T1000 (cell line): ENCODE measurements at regions not wholly inside any gene's neighbourhood (a gene's known extent, or its start where the extent isn't known, plus 50 kb on each side); places are given as distances from the start of the nearest gene placed in this dataset.

Experiments used
- DNase-seq: peaks from one replicate; lab custom pipeline; 2025; ENCODE audit warnings: mixed read lengths; lab: John Stamatoyannopoulos, UW

DNA sequence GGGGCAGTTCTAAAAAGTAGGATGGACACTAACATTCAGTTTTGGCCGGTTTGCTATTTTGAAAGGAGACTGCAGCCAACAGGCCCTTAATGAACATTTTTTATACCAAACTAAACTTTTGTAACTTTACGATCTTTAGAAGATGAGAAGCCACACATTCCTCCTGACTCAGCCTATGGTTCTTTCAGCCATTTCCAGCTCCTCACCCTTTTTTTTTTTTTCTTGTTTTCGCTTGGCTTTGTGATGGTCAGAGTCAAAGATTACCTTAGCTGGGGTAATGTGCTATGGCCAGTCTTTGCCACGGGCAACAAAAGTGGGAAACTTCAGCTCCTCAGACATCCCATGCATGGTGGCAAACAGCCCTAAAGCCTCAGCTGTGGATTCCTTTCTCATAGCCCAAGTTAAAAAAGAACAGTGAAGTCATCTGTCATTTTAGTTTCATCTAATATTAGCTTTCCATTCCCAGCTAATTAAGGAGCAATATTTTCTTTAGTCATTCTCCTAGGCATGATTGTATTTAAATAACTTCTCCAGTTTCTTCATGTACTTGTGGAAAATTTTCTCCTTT is 368.7 kb downstream of the MFSD1 start:
- no peak for DNase-seq

GRCh38 chr3:159171333-159171732 is 369.5 kb downstream of the MFSD1 start:
- DNase-seq = no peak

GRCh38 chr3:159172473-159172872 is 370.6 kb downstream of the MFSD1 start:
- no peak for DNase-seq

- DNase-seq = peak; percentile 27
Measured at GRCh38 chr3:159174715-159175692, 373.1 kb downstream of the MFSD1 start.

- DNase-seq = no peak
Measured at GRCh38 chr3:159178209-159178897, 376.5 kb downstream of the MFSD1 start.

GRCh38 chr3:159182961-159183360 is 381.1 kb downstream of the MFSD1 start:
- no peak for DNase-seq

GRCh38 chr3:159185443-159186050 is 383.7 kb downstream of the MFSD1 start:
- DNase-seq = no peak

- no peak for DNase-seq
Measured at GRCh38 chr3:159186581-159186980, 384.7 kb downstream of the MFSD1 start.

DNA sequence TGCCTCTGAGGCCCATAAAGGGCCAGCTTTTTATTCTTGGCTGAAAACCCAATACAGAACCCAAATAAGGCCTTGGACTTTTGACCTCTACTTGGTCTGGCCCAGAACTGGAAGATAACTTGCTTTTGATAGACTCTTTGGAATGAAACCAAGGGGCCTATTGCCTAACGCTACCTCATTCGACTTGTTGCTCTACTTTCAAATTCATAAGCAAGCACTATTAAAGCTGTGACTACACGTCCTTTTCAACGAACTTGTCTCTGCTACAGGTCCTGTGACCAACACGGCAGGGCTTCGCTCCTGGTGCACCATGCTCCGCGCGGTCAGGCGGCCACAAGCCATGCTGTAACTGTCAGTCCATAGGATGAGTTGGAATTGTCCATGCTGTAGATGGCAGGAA is 385.4 kb downstream of the MFSD1 start:
- no peak for DNase-seq

DNA sequence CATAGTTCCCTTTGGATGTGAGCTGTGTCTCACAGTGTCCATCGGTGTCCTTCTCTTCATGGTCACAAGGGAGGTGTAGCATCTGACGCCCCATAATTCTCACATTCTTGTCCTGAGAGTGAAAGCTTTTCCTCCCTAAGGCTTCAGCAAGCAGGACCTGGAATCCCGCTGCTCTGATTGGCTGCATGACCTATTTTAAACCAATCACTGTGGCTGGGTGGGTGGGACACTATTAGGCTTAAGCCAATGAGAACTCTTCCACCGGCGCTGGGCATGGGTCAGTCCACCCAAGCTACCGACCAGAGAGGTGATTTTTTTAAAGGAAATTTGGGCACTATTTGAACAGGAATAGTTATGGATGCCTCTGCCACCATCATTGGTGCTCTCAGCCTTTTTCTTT is 385.9 kb downstream of the MFSD1 start:
- no peak for DNase-seq

DNA sequence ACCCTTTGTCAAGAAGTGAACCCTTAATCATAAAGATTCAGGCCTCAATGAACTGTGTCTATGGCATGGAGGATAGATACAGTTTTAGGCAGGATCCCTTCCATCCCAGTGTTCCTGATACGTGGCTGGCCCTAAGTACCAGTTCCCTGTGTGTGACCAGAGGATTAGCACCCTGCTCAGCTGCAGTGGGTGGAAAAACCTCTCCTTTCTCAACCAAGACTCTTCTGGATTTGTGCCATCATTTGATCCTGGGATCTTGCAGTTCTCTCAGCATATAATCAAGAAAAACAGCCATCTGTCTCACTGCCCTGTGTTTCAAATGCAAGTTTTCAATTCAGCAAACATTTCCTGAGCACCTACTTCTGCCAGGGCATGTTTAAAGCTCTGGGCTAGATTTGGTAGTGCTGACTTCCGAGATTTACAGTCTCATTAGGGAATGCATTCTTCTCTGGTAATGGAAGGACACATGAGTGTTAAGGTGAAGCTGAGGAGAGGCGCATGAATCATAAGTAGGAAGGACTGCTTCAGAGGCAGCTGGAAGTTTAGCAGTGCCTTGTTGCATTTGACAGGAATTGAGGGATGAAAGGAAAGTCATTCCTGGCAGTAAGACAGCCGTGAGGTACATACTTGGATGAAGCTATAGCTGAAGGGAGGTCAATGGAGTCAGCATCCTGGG is 388.3 kb downstream of the MFSD1 start:
- no peak for DNase-seq

- DNase-seq = peak; percentile 21
Measured at GRCh38 chr3:159191447-159191846, 389.6 kb downstream of the MFSD1 start.

DNA sequence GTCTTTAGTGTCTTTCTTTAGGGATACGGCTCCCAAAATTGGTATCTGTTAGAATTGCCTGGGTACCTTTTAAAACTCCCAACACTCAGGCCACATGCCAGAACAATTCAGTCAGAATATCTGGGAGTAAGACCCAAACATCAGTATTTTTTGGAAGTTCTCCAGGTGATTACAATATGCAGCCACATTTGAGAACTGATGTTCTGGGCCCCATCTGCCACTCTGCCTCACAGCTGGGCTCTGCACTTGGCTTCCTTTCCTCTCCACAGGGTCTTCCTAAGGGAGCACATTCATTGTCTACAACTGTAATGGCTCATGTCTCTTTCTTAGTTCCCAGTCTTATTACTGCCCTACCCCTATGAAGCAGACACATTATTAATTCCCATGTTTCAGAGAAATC is 394.5 kb downstream of the MFSD1 start:
- no peak for DNase-seq

DNA sequence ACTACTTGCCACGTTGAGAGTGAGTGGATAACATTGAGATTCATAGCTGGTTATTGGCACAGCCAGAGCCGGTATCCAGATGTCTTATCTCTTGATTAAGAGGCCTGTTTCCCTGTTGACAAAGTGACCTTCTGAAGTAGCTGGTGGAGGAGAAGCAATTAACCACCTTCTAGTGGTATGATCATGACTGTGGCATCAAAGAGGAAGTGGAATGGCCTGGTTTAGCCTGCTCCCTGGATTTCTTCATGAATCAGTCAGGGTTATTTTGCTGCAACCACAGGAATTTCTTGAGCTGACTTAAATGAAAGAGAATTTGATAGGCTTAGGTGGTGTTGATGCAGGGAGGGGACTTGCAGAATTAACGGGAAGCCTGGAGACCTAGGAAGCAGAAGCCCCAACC is 398.3 kb downstream of the MFSD1 start:
- no peak for DNase-seq

DNA sequence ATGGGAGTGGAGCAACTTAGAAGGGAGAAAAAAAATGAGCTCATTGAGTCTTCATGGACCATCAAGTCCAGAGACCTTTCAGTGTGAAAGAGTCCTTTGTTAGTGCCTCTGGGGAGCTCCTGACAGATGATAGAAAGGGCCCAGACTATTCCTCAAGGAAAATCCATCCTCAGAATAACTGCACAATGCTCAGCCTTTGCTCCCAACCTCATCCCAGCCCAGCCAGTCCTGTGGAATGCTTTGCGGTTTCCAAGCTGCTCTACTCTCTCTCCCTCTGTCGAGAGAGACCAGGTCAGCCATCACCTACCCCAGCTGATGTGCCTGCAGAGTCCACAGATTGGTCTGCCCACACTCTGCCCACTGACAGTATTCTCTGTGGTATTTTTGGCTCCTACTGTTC is 406.2 kb downstream of the MFSD1 start:
- DNase-seq = no peak

DNA sequence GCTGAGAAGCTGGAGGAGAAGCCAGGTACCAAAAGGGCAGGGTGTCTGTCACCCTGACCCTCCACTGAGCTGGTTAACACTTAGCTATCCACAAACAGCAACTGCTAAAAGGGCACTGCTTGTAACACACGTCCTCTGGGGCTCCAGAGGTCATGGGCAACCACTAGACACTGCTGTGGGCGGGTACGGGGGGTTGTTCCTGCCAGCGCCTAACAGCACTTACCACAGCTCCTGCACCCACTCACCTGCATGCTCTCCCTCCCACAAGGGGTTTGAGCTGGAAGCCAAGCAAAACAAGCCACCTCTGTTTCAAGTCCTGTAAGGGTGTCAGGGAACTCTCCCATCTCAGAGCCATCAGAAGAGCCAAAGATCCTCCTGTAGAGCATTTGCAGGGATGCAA is 407.6 kb downstream of the MFSD1 start:
- DNase-seq = no peak

DNA sequence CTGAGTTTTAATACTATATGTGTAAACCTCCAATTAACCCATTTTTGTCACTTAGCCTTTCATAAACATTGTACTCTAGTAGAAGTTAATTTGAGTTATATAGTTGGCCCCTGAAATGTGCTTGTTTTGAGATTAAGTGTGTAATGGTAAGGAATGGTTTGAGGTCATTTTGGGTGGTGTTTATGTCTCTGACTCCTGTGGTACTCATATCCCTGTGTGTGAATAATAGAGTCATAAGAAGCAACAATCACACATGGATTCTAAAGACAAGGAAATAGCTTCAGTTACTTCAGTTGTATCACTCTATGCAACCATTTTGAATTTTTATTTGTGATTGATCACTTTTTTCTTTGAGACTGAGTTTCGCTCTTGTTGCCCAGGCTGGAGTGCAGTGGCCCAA is 408.5 kb downstream of the MFSD1 start:
- DNase-seq = no peak

GRCh38 chr3:159216311-159216710 is 414.5 kb downstream of the MFSD1 start:
- no peak for DNase-seq

GRCh38 chr3:159219231-159219630 is 417.4 kb downstream of the MFSD1 start:
- no peak for DNase-seq

DNA sequence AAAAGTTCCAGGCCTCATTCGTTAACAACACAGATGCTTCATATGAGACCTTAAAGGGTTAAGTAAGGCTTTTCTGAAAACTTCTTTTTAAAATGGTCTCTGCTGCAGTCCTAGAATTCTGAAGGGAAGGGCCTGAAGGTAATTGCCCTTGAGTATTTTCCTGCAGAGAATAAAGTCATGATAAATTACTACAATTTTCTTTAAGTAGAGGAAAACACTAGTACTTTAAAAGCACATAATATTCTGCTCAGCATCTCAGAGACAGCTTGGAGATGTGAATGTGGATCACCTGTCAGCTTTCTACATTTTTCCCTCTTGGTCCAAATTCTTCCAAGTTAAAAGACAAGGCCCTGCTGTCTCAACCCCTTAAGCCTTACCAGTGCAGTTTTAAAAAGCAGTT is 419.5 kb downstream of the MFSD1 start:
- DNase-seq = no peak

- DNase-seq = no peak
Measured at GRCh38 chr3:159229116-159229680, 427.3 kb downstream of the MFSD1 start.

GRCh38 chr3:159232966-159233365 is 431.1 kb downstream of the MFSD1 start:
- no peak for DNase-seq
